ENCODE measurements at regions not wholly inside any gene's neighbourhood (a gene's known extent, or its start where the extent isn't known, plus 50 kb on each side); places are given as distances from the start of the nearest gene placed in this dataset.
"Not testable (repeated sequence)": the region's sequence is repeated elsewhere in the genome, so short reads cannot be mapped to it uniquely, and the experiment has no call there.

- DNase-seq (ENCODE audit: low read depth) = no peak
Measured at GRCh38 chr4:96429657-96430056, 589.8 kb downstream of the PDHA2 start.

- no peak for DNase-seq (ENCODE audit: low read depth)
Measured at GRCh38 chr4:96431094-96431493, 591.2 kb downstream of the PDHA2 start.

GRCh38 chr4:96448315-96448872 is 608.5 kb downstream of the PDHA2 start:
- DNase-seq (ENCODE audit: low read depth) = no peak

- no peak for DNase-seq (ENCODE audit: low read depth)
Measured at GRCh38 chr4:96455045-96455720, 615.3 kb downstream of the PDHA2 start.

- not testable (repeated sequence) for DNase-seq (ENCODE audit: low read depth)
Measured at GRCh38 chr4:96458031-96458430, 618.1 kb downstream of the PDHA2 start.

GRCh38 chr4:96459105-96459504 is 619.2 kb downstream of the PDHA2 start:
- DNase-seq (ENCODE audit: low read depth) = no peak

GRCh38 chr4:96465834-96466233 is 625.9 kb downstream of the PDHA2 start:
- no peak for DNase-seq (ENCODE audit: low read depth)

- DNase-seq (ENCODE audit: low read depth) = peak; percentile 54
Measured at GRCh38 chr4:96471956-96472867, 632.3 kb downstream of the PDHA2 start.

- peak; percentile 4 for DNase-seq (ENCODE audit: low read depth)
Measured at GRCh38 chr4:96473246-96473645, 633.4 kb downstream of the PDHA2 start.

GRCh38 chr4:96483308-96484030 is 643.6 kb downstream of the PDHA2 start:
- DNase-seq (ENCODE audit: low read depth) = no peak

GRCh38 chr4:96486563-96486962 is 646.7 kb downstream of the PDHA2 start:
- DNase-seq (ENCODE audit: low read depth) = no peak

- no peak for DNase-seq (ENCODE audit: low read depth)
Measured at GRCh38 chr4:96497621-96498020, 657.7 kb downstream of the PDHA2 start.

GRCh38 chr4:96504386-96504785 is 664.5 kb downstream of the PDHA2 start:
- no peak for DNase-seq (ENCODE audit: low read depth)

- DNase-seq (ENCODE audit: low read depth) = no peak
Measured at GRCh38 chr4:96509039-96509741, 669.3 kb downstream of the PDHA2 start.

- DNase-seq (ENCODE audit: low read depth) = no peak
Measured at GRCh38 chr4:96519291-96519690, 679.4 kb downstream of the PDHA2 start.

- no peak for DNase-seq (ENCODE audit: low read depth)
Measured at GRCh38 chr4:96521046-96521536, 681.2 kb downstream of the PDHA2 start.

GRCh38 chr4:96523611-96524010 is 683.7 kb downstream of the PDHA2 start:
- no peak for DNase-seq (ENCODE audit: low read depth)

GRCh38 chr4:96524311-96524875 is 684.5 kb downstream of the PDHA2 start:
- DNase-seq (ENCODE audit: low read depth) = peak; percentile 2

- DNase-seq (ENCODE audit: low read depth) = no peak
Measured at GRCh38 chr4:96525898-96526297, 686.0 kb downstream of the PDHA2 start.

GRCh38 chr4:96526625-96527024 is 686.7 kb downstream of the PDHA2 start:
- no peak for DNase-seq (ENCODE audit: low read depth)

GRCh38 chr4:96531836-96532235 is 691.9 kb downstream of the PDHA2 start:
- no peak for DNase-seq (ENCODE audit: low read depth)

All from CMK (cell line).